AG04450 (cell line): ENCODE measurements at regions not wholly inside any gene's neighbourhood (a gene's known extent, or its start where the extent isn't known, plus 50 kb on each side); places are given as distances from the start of the nearest gene placed in this dataset.
"Not testable (repeated sequence)": the region's sequence is repeated elsewhere in the genome, so short reads cannot be mapped to it uniquely, and the experiment has no call there.

Experiments used
- CTCF ChIA-PET: fragments of 300-600, 350-600 bp; formaldehyde crosslinking; extraction: SDS; loops from one replicate; lab custom pipeline; 2022; ENCODE audit warnings: antibody characterized with exemption, inconsistent platforms; lab: Charles Lee
- POLR2A ChIA-PET: fragments of 350-600 bp; formaldehyde crosslinking; extraction: SDS; loops from one replicate; lab custom pipeline; 2021; ENCODE audit warnings: antibody characterized with exemption, inconsistent platforms; lab: Yijun Ruan, JAX
- DNase-seq: peaks from one replicate; pipeline ENCODE4 v3.0.0-alpha.2; 2011; ENCODE audit warnings: low read depth, low spot score
- H3K27ac ChIP-seq: one replicate; pipeline ENCODE4 v1.5.1; 2012; ENCODE audit warnings: low read depth, low read length, control low read depth
- H3K27me3 ChIP-seq: one replicate; pipeline ENCODE4 v1.6.0; 2012; ENCODE audit warnings: low read length; ENCODE audit not compliant: control insufficient read depth, insufficient read depth
- H3K4me3 ChIP-seq: 2 replicates; pipeline ENCODE4 v1.5.1; 2011; ENCODE audit warnings: mild to moderate bottlenecking, low read depth, low read length, control low read depth
- H3K9me3 ChIP-seq: 2 replicates; pipeline ENCODE4 v1.5.1; 2012; ENCODE audit warnings: low read length; ENCODE audit not compliant: control insufficient read depth, insufficient read depth
- TF ChIP-seq, protein P1 (sequence below): IDR thresholded peaks from 2 replicates; pipeline ENCODE4 v1.5.1; 2011; ENCODE audit warnings: low read depth, low read length, control low read depth, inconsistent platforms

DNA sequence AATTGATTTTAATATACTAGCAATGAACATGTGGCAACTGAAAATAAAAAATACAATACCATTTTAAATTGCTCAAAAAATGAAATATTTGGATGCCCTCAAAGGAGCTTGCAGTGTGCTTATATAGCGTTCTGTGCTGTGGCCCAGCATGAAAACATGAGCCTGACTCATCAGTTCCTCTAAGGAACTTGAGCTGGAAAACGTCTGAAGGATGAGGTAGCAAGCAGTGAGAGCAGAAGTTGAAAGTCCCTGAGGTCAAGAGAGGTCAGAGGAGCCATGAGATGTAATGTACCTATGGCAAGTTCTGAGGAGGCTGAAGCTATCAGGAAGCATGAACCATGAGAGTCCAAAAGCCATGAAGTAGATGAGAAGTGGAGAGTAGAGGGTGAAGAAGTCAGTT is 59.7 kb downstream of the HMGB3 start:
- Histone ChIP-seq H3K9me3 (no peaks in the 10 kb centered on the region), H3K27ac (no peak overlapping the region), H3K27me3 (no peaks in the 10 kb centered on the region), H3K4me3 (no peak overlapping the region)
- no peak for DNase-seq
- TF ChIP-seq, protein P1, sequence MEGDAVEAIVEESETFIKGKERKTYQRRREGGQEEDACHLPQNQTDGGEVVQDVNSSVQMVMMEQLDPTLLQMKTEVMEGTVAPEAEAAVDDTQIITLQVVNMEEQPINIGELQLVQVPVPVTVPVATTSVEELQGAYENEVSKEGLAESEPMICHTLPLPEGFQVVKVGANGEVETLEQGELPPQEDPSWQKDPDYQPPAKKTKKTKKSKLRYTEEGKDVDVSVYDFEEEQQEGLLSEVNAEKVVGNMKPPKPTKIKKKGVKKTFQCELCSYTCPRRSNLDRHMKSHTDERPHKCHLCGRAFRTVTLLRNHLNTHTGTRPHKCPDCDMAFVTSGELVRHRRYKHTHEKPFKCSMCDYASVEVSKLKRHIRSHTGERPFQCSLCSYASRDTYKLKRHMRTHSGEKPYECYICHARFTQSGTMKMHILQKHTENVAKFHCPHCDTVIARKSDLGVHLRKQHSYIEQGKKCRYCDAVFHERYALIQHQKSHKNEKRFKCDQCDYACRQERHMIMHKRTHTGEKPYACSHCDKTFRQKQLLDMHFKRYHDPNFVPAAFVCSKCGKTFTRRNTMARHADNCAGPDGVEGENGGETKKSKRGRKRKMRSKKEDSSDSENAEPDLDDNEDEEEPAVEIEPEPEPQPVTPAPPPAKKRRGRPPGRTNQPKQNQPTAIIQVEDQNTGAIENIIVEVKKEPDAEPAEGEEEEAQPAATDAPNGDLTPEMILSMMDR: no peak
- ChIA-PET CTCF (interaction anchor here (1.2 kb wide), 1 partner anchor 39 kb away, joined by 5 read pairs; no protein-coding TSS in a partner anchor), POLR2A (interaction anchor here (0.7 kb wide), 1 partner anchor 21 kb away, joined by 6 read pairs; no protein-coding TSS in a partner anchor)

DNA sequence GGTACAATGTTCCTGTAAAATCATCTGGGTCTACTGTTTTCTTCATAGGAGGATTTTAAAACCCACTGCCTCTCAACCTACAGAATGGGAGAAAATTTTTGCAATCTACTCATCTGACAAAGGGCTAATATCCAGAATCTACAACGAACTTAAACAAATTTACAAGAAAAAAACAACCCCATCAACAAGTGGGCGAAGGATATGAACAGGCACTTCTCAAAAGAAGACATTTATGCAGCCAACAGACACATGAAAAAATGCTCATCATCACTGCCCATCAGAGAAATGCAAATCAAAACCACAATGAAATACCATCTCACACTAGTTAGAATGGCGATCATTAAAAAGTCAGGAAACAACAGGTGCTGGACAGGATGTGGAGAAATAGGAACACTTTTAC is 83.2 kb downstream of the HMGB3 start:
- DNase-seq, POLR2A ChIA-PET, CTCF ChIA-PET: not testable (repeated sequence)

DNA sequence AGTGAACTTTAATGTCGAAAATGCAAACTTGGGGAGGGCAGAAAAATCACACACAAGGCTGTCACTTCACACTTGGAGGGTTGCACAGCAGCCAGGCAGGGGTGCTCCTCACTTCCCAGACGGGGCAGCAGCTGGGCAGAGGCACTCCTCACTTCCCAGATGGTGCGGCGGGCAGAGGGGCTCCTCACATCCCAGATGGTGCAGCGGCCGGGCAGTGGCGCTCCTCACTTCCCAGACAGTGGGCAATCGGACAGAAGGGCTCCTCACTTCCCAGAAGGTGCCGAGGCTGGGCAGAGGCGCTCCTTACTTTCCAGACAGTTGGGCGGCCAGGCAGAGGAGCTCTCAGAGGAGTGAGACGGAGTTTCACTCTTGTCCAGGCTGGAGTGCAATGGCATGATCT is 90.6 kb downstream of the HMGB3 start:
- CTCF ChIA-PET: interaction anchor here (2.6 kb wide), 1 partner anchor 302 kb away, joined by 17 read pairs; no protein-coding TSS in a partner anchor
- POLR2A ChIA-PET: no interaction called here
- Histone ChIP-seq H3K4me3 (no peak overlapping the region), H3K27ac (no peak overlapping the region), H3K9me3 (no peaks in the 10 kb centered on the region), H3K27me3 (no peaks in the 10 kb centered on the region)
- TF ChIP-seq, protein P1: no peak
- DNase-seq: no peak

More for the DNA sequence above, 83.2 kb downstream of the HMGB3 start:
- H3K27ac ChIP-seq, H3K27me3 ChIP-seq, H3K9me3 ChIP-seq, H3K4me3 ChIP-seq: not testable (repeated sequence)

DNA sequence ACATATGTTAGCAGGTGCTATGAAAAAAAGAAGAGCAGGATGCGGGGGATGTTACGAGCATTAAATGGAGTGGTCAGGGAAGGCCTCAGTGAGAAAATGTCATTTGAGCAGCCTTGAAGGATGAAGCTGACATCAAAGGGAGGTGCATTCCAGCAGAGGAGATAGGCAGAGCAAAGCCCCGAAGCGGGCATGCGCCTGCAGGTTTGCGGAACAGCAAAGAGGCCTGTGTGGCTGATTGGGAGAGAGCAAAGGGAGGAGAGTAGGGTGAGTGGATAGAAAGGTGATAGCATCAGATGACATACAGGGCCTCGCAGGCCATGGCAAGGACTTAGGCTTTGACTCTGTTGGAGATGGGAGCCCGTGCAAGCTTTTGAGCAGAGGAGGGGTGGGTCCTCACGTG is 95.4 kb upstream of the GPR50 start:
- no peaks in the 10 kb centered on the region for H3K9me3 ChIP-seq
- DNase-seq: no peak
- peaks cover 2% of the 10 kb centered on the region for H3K27me3 ChIP-seq
- H3K4me3 ChIP-seq: no peak overlapping the region
- POLR2A ChIA-PET: no interaction called here
- no peak overlapping the region for H3K27ac ChIP-seq
- CTCF ChIA-PET: interaction anchor here (1.2 to 6.2 kb wide), 2 partner anchors 34 to 307 kb away, joined by 4 to 205 read pairs; no protein-coding TSS in a partner anchor
- TF ChIP-seq, protein P1: no peak

DNA sequence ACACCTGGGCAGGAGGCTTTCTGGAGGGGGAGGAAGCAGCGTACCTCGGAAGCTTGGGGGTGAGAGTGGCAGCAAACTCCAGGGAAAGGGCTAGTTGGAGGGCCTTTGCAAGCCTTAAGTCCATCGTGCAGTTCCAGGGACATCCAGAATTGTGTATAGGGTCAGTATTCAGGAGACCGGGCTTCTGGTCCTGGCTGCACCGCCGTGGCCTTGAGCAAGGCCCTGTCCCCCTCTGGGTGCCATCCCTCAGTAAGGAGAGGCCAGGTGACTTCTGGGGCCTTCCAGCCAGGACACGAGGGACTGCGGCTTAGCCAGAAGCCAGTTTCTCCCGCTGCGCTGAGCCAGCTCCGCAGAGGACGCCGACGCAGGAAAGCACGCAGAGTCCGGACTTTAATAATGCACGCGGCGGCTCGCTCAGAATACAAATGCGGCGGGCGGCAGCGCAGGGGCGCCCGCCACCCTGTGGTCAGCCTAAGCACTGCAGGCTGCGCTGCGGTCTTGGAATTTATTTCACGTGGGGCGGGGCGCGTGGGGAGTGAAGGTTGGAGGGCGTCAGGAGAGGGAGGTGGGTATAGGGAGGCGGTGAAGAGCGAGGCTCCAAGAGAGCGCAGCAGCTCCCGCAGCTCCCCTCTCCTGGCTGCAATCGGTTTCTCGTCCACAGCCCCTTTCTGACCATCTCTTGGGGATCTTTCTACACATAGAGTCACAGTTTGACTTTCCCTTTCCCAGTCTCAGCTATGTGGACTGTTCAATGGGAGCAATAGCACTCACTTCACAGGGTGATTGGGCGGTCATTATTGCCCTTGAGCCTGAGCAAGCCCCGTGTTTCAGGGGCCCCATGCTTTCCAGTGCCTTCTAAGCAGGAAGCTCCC is 94.1 kb upstream of the GPR50 start:
- H3K27ac ChIP-seq: no peak overlapping the region
- H3K27me3 ChIP-seq: peaks cover 2% of the 10 kb centered on the region
- ChIA-PET CTCF (interaction anchor here (0.8 to 6.2 kb wide), 10 partner anchors 35 to 334 kb away, joined by 3 to 205 read pairs (median 4); no protein-coding TSS in a partner anchor), POLR2A (no interaction called here)
- H3K4me3 ChIP-seq: peak overlapping the region; percentile 29; the same call in 1 of the 2 replicates
- DNase-seq: peak; percentile 6
- H3K9me3 ChIP-seq: no peaks in the 10 kb centered on the region
- TF ChIP-seq, protein P1: peak; percentile 85
